KMS-11 (cell line): ENCODE measurements at regions not wholly inside any gene's neighbourhood (a gene's known extent, or its start where the extent isn't known, plus 50 kb on each side); places are given as distances from the start of the nearest gene placed in this dataset.
"Not testable (repeated sequence)": the region's sequence is repeated elsewhere in the genome, so short reads cannot be mapped to it uniquely, and the experiment has no call there.

Experiments used
- H2AFZ ChIP-seq: fragments of 200-600 bp; sonication (generic); 2 replicates; pipeline ENCODE4 v1.6.1; 2016; ENCODE audit warnings: antibody characterized with exemption, mixed run types, low read depth
- H3K27ac ChIP-seq: fragments of 200-600 bp; sonication (generic); 2 replicates; pipeline ENCODE4 v1.6.1; 2016; ENCODE audit warnings: mild to moderate bottlenecking, mixed run types
- H3K27me3 ChIP-seq: fragments of 200-600 bp; sonication (generic); 2 replicates; pipeline ENCODE4 v1.6.1; 2017; ENCODE audit warnings: mild to moderate bottlenecking, low read depth, mixed run types, moderate library complexity; ENCODE audit not compliant: insufficient read depth
- H3K36me3 ChIP-seq: fragments of 200-600 bp; sonication (generic); 2 replicates; pipeline ENCODE4 v1.6.1; 2017; ENCODE audit warnings: mild to moderate bottlenecking, mixed run types; ENCODE audit not compliant: insufficient read depth
- H3K4me1 ChIP-seq: fragments of 200-600 bp; sonication (generic); 2 replicates; pipeline ENCODE4 v1.6.1; 2016; ENCODE audit warnings: mild to moderate bottlenecking, low read depth, mixed run types; ENCODE audit not compliant: poor library complexity, severe bottlenecking
- H3K4me2 ChIP-seq: fragments of 200-600 bp; sonication (generic); 2 replicates; pipeline ENCODE4 v1.7.0; 2016; ENCODE audit warnings: mild to moderate bottlenecking, mixed run types
- H3K4me3 ChIP-seq: fragments of 200-600 bp; sonication (generic); IDR thresholded peaks from 2 replicates; pipeline ENCODE4 v1.6.1; 2017; ENCODE audit warnings: low read depth, low read length, mixed read lengths; ENCODE audit not compliant: insufficient read depth
- H3K79me2 ChIP-seq: fragments of 200-600 bp; sonication (generic); 2 replicates; pipeline ENCODE4 v1.6.1; 2016; ENCODE audit warnings: low read depth, mixed run types; ENCODE audit not compliant: insufficient read depth
- H3K9ac ChIP-seq: fragments of 200-600 bp; sonication (generic); 2 replicates; pipeline ENCODE4 v1.6.1; 2016; ENCODE audit warnings: mild to moderate bottlenecking, mixed run types
- H4K20me1 ChIP-seq: fragments of 200-600 bp; sonication (generic); 2 replicates; pipeline ENCODE4 v1.6.1; 2016; ENCODE audit warnings: mild to moderate bottlenecking, mixed run types; ENCODE audit not compliant: insufficient read depth
- TF ChIP-seq, protein P1 (sequence below): fragments of 200-600 bp; sonication (generic); conservative IDR thresholded peaks from 2 replicates; pipeline ENCODE4 v1.6.1; 2017; ENCODE audit warnings: low read depth, mild to moderate bottlenecking, antibody characterized with exemption, low read length, moderate library complexity, mixed read lengths

DNA sequence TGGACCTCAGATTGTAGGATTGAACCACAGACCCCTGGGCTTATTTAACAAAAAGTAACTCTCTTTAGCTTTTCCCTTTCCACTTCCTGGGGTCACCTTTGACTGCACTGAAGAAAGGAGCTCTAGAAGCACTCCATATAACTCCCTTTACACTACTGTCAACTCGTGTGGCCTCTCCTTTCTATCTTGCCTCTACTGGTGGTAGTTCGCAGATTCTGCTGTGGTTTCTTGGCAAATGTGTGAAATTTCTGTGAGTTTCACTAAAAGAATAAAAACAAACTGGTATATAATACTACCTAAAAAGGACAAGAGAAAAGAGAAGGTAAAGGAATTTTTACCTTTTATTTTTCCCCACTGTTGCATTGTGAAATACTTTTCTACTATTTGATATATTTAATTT lies 1298.1 kb downstream of the PCDH9 start:
- Histone ChIP-seq H3K27me3 (no peaks in the 10 kb centered on the region), H2AFZ (no peak overlapping the region), H3K4me1 (no peaks in the 10 kb centered on the region), H3K4me2 (no peak overlapping the region), H3K9ac (no peak overlapping the region), H4K20me1 (no peaks in the 10 kb centered on the region), H3K27ac (no peak overlapping the region), H3K79me2 (no peaks in the 10 kb centered on the region), H3K36me3 (no peaks in the 10 kb centered on the region), H3K4me3 (no peak overlapping the region)
- TF ChIP-seq, protein P1, sequence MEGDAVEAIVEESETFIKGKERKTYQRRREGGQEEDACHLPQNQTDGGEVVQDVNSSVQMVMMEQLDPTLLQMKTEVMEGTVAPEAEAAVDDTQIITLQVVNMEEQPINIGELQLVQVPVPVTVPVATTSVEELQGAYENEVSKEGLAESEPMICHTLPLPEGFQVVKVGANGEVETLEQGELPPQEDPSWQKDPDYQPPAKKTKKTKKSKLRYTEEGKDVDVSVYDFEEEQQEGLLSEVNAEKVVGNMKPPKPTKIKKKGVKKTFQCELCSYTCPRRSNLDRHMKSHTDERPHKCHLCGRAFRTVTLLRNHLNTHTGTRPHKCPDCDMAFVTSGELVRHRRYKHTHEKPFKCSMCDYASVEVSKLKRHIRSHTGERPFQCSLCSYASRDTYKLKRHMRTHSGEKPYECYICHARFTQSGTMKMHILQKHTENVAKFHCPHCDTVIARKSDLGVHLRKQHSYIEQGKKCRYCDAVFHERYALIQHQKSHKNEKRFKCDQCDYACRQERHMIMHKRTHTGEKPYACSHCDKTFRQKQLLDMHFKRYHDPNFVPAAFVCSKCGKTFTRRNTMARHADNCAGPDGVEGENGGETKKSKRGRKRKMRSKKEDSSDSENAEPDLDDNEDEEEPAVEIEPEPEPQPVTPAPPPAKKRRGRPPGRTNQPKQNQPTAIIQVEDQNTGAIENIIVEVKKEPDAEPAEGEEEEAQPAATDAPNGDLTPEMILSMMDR: no peak

DNA sequence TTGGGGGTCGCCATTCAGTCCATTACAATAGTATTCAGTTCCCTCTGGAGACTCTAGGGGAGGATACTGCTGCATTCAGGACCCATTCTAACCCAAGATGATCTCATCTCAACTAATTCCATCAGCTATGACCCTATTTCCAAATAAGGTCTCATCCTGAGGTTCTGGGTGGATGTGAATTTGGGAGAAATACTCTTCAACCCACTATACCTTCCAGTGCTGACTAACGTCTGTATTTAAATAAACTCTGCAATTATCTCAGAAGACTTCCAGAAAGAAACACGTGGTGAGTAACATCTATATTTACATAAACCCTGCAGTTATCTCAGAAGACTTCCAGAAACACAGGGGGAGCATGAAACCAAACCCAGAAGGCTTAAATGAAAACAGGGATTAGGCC lies 1300.7 kb downstream of the PCDH9 start:
- no peak overlapping the region for H3K9ac ChIP-seq
- no peak overlapping the region for H2AFZ ChIP-seq
- no peaks in the 10 kb centered on the region for H3K27me3 ChIP-seq
- TF ChIP-seq, protein P1: no peak
- H3K4me3 ChIP-seq: no peak overlapping the region
- no peak overlapping the region for H3K27ac ChIP-seq
- no peaks in the 10 kb centered on the region for H3K79me2 ChIP-seq
- H3K4me2 ChIP-seq: no peak overlapping the region
- no peaks in the 10 kb centered on the region for H3K36me3 ChIP-seq
- no peaks in the 10 kb centered on the region for H3K4me1 ChIP-seq
- no peaks in the 10 kb centered on the region for H4K20me1 ChIP-seq

DNA sequence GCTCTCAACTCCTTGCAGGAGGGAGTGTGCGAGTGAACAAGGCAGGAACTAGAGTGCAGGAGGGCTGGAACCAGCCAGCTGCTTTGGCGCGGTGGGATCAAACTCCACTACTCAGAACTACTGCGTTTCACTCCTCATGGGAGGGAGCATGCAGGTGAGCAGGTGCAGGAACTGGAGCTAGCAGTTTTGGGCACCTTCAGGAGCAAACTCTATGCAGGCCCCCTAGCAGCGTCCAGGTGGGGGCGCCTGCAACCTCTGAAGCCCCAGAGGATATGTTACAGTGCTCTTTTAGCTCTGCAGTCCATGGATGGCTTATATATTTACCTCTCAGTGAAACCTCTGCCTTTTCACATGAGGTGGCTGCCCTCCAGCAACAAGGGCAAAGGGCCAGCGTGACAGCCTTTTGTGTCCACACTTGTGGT lies 1303.4 kb downstream of the PCDH9 start:
- Histone ChIP-seq H3K4me1 (no peaks in the 10 kb centered on the region), H3K79me2 (no peaks in the 10 kb centered on the region), H3K27me3 (no peaks in the 10 kb centered on the region), H3K4me3 (no peak overlapping the region), H4K20me1 (no peaks in the 10 kb centered on the region), H3K9ac (no peak overlapping the region), H3K4me2 (no peak overlapping the region), H3K27ac (no peak overlapping the region), H3K36me3 (no peaks in the 10 kb centered on the region), H2AFZ (no peak overlapping the region)
- TF ChIP-seq, protein P1: no peak

DNA sequence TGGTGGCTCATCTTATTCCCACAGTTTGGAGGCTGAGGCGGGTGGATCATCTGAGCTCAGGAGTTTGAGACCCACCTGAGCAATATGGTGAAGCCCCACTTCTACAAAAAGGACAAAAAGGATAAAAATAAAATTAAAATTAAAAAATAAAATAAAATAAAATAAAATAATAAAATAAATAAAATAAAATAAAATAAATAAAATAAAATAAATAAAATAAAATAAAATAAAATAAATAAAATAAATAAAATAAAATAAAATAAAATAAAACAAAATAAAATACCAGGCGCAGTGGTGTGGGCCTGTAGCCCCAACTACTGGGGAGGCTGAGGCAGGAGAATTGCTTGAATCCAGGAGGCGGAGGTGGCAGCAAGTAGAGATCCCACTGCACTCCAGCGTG lies 1307.3 kb downstream of the PCDH9 start:
- not testable (repeated sequence) for H3K4me2 ChIP-seq, H3K27ac ChIP-seq, H4K20me1 ChIP-seq, H3K36me3 ChIP-seq, H3K9ac ChIP-seq, H3K79me2 ChIP-seq, H3K27me3 ChIP-seq, H2AFZ ChIP-seq, H3K4me1 ChIP-seq, H3K4me3 ChIP-seq

DNA sequence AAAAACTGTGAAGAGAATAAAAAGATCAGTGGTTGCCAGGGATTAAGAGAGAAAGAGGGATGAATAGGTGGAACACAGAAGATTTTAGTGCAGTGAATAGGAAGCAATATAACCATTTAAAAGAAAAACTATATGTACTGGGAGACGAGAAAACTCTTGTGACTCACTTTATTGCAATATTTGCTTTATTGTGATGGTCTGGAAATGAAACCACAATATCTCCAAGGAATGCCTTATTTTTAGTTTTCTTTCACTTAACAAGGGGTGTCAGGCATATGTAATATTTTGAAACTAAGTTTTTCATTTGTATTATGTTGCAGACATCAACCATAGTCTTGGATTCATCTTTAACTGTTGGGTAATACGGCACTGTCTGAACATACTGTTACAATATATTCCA lies 1308.2 kb downstream of the PCDH9 start:
- Histone ChIP-seq H3K27me3 (no peaks in the 10 kb centered on the region), H4K20me1 (no peaks in the 10 kb centered on the region), H2AFZ (no peak overlapping the region), H3K4me1 (no peaks in the 10 kb centered on the region), H3K27ac (no peak overlapping the region), H3K9ac (no peak overlapping the region), H3K36me3 (no peaks in the 10 kb centered on the region), H3K79me2 (no peaks in the 10 kb centered on the region), H3K4me2 (no peak overlapping the region), H3K4me3 (no peak overlapping the region)
- TF ChIP-seq, protein P1: no peak
